WTC11 (cell line): ENCODE measurements at regions not wholly inside any gene's neighbourhood (a gene's known extent, or its start where the extent isn't known, plus 50 kb on each side); places are given as distances from the start of the nearest gene placed in this dataset.

Experiments used
- ATAC-seq: fragments of 200-7000 bp; cut with Tn5 transposase; 2 replicates; pipeline ENCODE4 v1.10.0; 2021; ENCODE audit warnings: mild to moderate bottlenecking, moderate library complexity
- CTCF ChIA-PET: fragments of 300-600 bp; sonication (Branson Sonifier 250); formaldehyde crosslinking; loops from one replicate; lab custom pipeline; 2021; ENCODE audit warnings: antibody characterized with exemption; lab: Charles Lee
- POLR2A ChIA-PET: fragments of 350-600 bp; sonication (Branson Sonifier 250); formaldehyde crosslinking; loops from one replicate; lab custom pipeline; 2021; ENCODE audit warnings: antibody characterized with exemption; lab: Charles Lee
- DNase-seq: peaks from one replicate; pipeline ENCODE4 v3.0.0; 2021; ENCODE audit warnings: low spot score
- H3K27ac Mint-ChIP-seq: 2 replicates; pipeline ENCODE4 v1.8.0; 2021; ENCODE audit warnings: mixed read lengths
- H3K27me3 Mint-ChIP-seq: 2 replicates; pipeline ENCODE4 v1.8.0; 2021; ENCODE audit warnings: low read depth, mild to moderate bottlenecking, moderate library complexity, mixed read lengths
- H3K36me3 Mint-ChIP-seq: 2 replicates; pipeline ENCODE4 v1.8.0; 2021; ENCODE audit warnings: mixed read lengths
- H3K4me1 Mint-ChIP-seq: 2 replicates; pipeline ENCODE4 v1.8.0; 2022; ENCODE audit warnings: mixed read lengths
- H3K4me3 Mint-ChIP-seq: 2 replicates; pipeline ENCODE4 v1.8.0; 2021; ENCODE audit warnings: mild to moderate bottlenecking, moderate library complexity, mixed read lengths
- H3K9me3 Mint-ChIP-seq: 2 replicates; pipeline ENCODE4 v1.8.0; 2021; ENCODE audit warnings: mixed read lengths
- ATF1 ChIP-seq: sonication (generic); formaldehyde crosslinking; IDR thresholded peaks from 2 replicates; pipeline ENCODE4 v1.8.1; 2023; ENCODE audit warnings: mild to moderate bottlenecking, moderate library complexity, missing genetic modification reagents
- CREM ChIP-seq: sonication (generic); formaldehyde crosslinking; IDR thresholded peaks from 2 replicates; pipeline ENCODE4 v1.8.1; 2022; ENCODE audit warnings: mild to moderate bottlenecking, missing genetic modification reagents, moderate library complexity
- EMX1 ChIP-seq: fragments of 250-450 bp; sonication (Bioruptor Pico); IDR thresholded peaks from 2 replicates; pipeline ENCODE4 v1.8.0; 2021; ENCODE audit warnings: mild to moderate bottlenecking
- ESRRA ChIP-seq: sonication (generic); formaldehyde crosslinking; IDR thresholded peaks from 2 replicates; pipeline ENCODE4 v1.8.1; 2022; ENCODE audit warnings: mild to moderate bottlenecking, missing genetic modification reagents, borderline replicate concordance
- GTF2I ChIP-seq: fragments of 250-450 bp; sonication (Bioruptor Pico); conservative IDR thresholded peaks from 2 replicates; pipeline ENCODE4 v1.4.0; 2021; ENCODE audit warnings: mild to moderate bottlenecking
- JUN ChIP-seq: sonication (generic); formaldehyde crosslinking; IDR thresholded peaks from 2 replicates; pipeline ENCODE4 v1.8.0; 2023; ENCODE audit warnings: mild to moderate bottlenecking, missing genetic modification reagents
- NFATC4 ChIP-seq: fragments of 250-450 bp; sonication (Bioruptor Pico); IDR thresholded peaks from 2 replicates; pipeline ENCODE4 v1.9.0; 2021; ENCODE audit warnings: mild to moderate bottlenecking
- NFE2L1 ChIP-seq: sonication (generic); formaldehyde crosslinking; IDR thresholded peaks from 2 replicates; pipeline ENCODE4 v1.8.1; 2023; ENCODE audit warnings: missing genetic modification reagents
- NR1H2 ChIP-seq: sonication (generic); formaldehyde crosslinking; IDR thresholded peaks from 2 replicates; pipeline ENCODE4 v1.9.0; 2021; ENCODE audit warnings: mild to moderate bottlenecking, moderate library complexity, missing genetic modification reagents
- OVOL2 ChIP-seq: fragments of 250-450 bp; sonication (Bioruptor Pico); IDR thresholded peaks from 2 replicates; pipeline ENCODE4 v1.9.0; 2021; ENCODE audit warnings: mild to moderate bottlenecking, borderline replicate concordance
- RORB ChIP-seq: fragments of 250-450 bp; sonication (Bioruptor Pico); IDR thresholded peaks from 2 replicates; pipeline ENCODE4 v1.9.0; 2021; ENCODE audit warnings: mild to moderate bottlenecking
- SMAD4 ChIP-seq: sonication (generic); formaldehyde crosslinking; IDR thresholded peaks from 2 replicates; pipeline ENCODE4 v1.8.0; 2022; ENCODE audit warnings: mild to moderate bottlenecking, missing genetic modification reagents
- ZBTB21 ChIP-seq: sonication (generic); formaldehyde crosslinking; IDR thresholded peaks from 2 replicates; pipeline ENCODE4 v1.8.1; 2023; ENCODE audit warnings: mild to moderate bottlenecking, missing genetic modification reagents, borderline replicate concordance
- ZNF121 ChIP-seq: sonication (generic); formaldehyde crosslinking; IDR thresholded peaks from 2 replicates; pipeline ENCODE4 v1.8.0; 2023; ENCODE audit warnings: missing genetic modification reagents
- ZNF138 ChIP-seq: sonication (generic); formaldehyde crosslinking; conservative IDR thresholded peaks from 2 replicates; pipeline ENCODE4 v1.8.1; 2022; ENCODE audit warnings: mild to moderate bottlenecking, moderate library complexity, missing genetic modification reagents
- ZNF263 ChIP-seq: sonication (generic); formaldehyde crosslinking; IDR thresholded peaks from 2 replicates; pipeline ENCODE4 v1.8.1; 2022; ENCODE audit warnings: low read depth, mild to moderate bottlenecking, moderate library complexity, missing genetic modification reagents
- TF ChIP-seq, protein P1 (sequence below): sonication (generic); formaldehyde crosslinking; IDR thresholded peaks from 2 replicates; pipeline ENCODE4 v1.8.1; 2023; ENCODE audit warnings: mild to moderate bottlenecking, missing genetic modification reagents, borderline replicate concordance
- TF ChIP-seq, protein P2 (sequence below): fragments of 200-600 bp; IDR thresholded peaks from 2 replicates; pipeline ENCODE4 v1.8.0; 2022; ENCODE audit warnings: antibody characterized with exemption
- TF ChIP-seq, protein P3 (sequence below): fragments of 250-450 bp; sonication (Bioruptor Pico); IDR thresholded peaks from 2 replicates; pipeline ENCODE4 v1.8.0; 2021; ENCODE audit warnings: mild to moderate bottlenecking
- TF ChIP-seq, protein P4 (sequence below): sonication (generic); formaldehyde crosslinking; IDR thresholded peaks from 2 replicates; pipeline ENCODE4 v1.8.1; 2023; ENCODE audit warnings: mild to moderate bottlenecking, missing genetic modification reagents, moderate library complexity
- TF ChIP-seq, protein P5 (sequence below): sonication (generic); formaldehyde crosslinking; IDR thresholded peaks from 2 replicates; pipeline ENCODE4 v1.8.0; 2023; ENCODE audit warnings: missing genetic modification reagents, mild to moderate bottlenecking, borderline replicate concordance
- TF ChIP-seq, protein P6 (sequence below): sonication (generic); formaldehyde crosslinking; IDR thresholded peaks from 2 replicates; pipeline ENCODE4 v1.8.0; 2022; ENCODE audit warnings: mild to moderate bottlenecking, missing genetic modification reagents

DNA sequence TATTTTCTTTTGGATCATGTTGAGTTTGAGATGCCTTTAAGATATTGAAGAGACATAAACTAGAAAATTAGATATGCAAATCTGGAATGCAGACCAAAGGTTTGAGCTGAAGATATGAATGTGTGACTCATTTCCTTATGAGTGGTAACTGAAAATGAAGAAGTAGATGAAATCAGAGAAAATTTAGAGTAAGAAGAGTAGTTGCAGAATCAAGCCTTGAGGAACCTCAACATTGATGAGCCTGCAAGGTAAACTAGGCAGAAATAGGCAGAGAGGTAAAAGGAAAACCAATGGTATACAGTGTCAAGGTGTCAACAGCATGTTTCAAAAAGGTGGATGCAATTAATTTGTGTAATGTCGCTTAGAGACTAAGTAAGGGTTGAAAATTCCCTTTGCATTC lies 142.8 kb downstream of the MOSPD2 start:
- no peak overlapping the region for H3K4me3 Mint-ChIP-seq
- H3K4me1 Mint-ChIP-seq = no peaks in the 10 kb centered on the region
- no peak overlapping the region for H3K27ac Mint-ChIP-seq
- TF ChIP-seq NFATC4 (CRISPR knock-in tag) (no peak), ESRRA (CRISPR knock-in tag) (no peak), GTF2I (CRISPR knock-in tag) (no peak), NFE2L1 (CRISPR knock-in tag) (no peak), CREM (CRISPR knock-in tag) (no peak)
- TF ChIP-seq, all 79 proteins: peak for 0
- DNase-seq (no peak), ATAC-seq (no peak)
- H3K27me3 Mint-ChIP-seq = no peaks in the 10 kb centered on the region
- POLR2A ChIA-PET = no interaction called here
- CTCF ChIA-PET = no interaction called here
- no peaks in the 10 kb centered on the region for H3K36me3 Mint-ChIP-seq
- no peaks in the 10 kb centered on the region for H3K9me3 Mint-ChIP-seq

DNA sequence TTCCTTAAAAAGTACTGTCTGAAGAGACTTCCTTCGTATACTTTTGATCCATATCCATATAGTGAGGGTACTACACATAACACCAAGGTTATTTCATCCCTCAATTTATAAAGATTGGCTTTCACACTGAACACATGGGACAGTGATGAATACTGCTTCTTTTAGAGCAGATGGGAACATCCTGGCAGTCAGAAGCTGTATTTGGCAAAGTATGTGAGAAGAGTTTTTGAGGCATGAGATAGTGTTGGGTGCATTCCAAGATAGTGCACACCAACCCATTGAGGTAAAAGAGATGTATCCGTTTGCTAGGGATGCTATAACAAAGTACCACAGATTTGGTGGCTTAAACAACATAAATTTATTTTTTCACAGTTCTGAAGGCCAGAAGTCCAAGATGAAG lies 141.1 kb downstream of the MOSPD2 start:
- DNase-seq (no peak), ATAC-seq (no peak)
- Mint-ChIP-seq H3K4me1 (no peaks in the 10 kb centered on the region), H3K36me3 (no peaks in the 10 kb centered on the region), H3K4me3 (no peak overlapping the region), H3K27me3 (no peaks in the 10 kb centered on the region), H3K9me3 (no peaks in the 10 kb centered on the region), H3K27ac (no peak overlapping the region)
- no peak for TF ChIP-seq SMAD4 (CRISPR knock-in tag)
- TF ChIP-seq RORB (CRISPR knock-in tag) = no peak
- TF ChIP-seq ZNF138 (CRISPR knock-in tag) = no peak
- TF ChIP-seq, protein P1, sequence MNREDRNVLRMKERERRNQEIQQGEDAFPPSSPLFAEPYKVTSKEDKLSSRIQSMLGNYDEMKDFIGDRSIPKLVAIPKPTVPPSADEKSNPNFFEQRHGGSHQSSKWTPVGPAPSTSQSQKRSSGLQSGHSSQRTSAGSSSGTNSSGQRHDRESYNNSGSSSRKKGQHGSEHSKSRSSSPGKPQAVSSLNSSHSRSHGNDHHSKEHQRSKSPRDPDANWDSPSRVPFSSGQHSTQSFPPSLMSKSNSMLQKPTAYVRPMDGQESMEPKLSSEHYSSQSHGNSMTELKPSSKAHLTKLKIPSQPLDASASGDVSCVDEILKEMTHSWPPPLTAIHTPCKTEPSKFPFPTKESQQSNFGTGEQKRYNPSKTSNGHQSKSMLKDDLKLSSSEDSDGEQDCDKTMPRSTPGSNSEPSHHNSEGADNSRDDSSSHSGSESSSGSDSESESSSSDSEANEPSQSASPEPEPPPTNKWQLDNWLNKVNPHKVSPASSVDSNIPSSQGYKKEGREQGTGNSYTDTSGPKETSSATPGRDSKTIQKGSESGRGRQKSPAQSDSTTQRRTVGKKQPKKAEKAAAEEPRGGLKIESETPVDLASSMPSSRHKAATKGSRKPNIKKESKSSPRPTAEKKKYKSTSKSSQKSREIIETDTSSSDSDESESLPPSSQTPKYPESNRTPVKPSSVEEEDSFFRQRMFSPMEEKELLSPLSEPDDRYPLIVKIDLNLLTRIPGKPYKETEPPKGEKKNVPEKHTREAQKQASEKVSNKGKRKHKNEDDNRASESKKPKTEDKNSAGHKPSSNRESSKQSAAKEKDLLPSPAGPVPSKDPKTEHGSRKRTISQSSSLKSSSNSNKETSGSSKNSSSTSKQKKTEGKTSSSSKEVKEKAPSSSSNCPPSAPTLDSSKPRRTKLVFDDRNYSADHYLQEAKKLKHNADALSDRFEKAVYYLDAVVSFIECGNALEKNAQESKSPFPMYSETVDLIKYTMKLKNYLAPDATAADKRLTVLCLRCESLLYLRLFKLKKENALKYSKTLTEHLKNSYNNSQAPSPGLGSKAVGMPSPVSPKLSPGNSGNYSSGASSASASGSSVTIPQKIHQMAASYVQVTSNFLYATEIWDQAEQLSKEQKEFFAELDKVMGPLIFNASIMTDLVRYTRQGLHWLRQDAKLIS (CRISPR knock-in tag) = no peak
- TF ChIP-seq, protein P2, sequence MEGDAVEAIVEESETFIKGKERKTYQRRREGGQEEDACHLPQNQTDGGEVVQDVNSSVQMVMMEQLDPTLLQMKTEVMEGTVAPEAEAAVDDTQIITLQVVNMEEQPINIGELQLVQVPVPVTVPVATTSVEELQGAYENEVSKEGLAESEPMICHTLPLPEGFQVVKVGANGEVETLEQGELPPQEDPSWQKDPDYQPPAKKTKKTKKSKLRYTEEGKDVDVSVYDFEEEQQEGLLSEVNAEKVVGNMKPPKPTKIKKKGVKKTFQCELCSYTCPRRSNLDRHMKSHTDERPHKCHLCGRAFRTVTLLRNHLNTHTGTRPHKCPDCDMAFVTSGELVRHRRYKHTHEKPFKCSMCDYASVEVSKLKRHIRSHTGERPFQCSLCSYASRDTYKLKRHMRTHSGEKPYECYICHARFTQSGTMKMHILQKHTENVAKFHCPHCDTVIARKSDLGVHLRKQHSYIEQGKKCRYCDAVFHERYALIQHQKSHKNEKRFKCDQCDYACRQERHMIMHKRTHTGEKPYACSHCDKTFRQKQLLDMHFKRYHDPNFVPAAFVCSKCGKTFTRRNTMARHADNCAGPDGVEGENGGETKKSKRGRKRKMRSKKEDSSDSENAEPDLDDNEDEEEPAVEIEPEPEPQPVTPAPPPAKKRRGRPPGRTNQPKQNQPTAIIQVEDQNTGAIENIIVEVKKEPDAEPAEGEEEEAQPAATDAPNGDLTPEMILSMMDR = no peak
- TF ChIP-seq, protein P3, sequence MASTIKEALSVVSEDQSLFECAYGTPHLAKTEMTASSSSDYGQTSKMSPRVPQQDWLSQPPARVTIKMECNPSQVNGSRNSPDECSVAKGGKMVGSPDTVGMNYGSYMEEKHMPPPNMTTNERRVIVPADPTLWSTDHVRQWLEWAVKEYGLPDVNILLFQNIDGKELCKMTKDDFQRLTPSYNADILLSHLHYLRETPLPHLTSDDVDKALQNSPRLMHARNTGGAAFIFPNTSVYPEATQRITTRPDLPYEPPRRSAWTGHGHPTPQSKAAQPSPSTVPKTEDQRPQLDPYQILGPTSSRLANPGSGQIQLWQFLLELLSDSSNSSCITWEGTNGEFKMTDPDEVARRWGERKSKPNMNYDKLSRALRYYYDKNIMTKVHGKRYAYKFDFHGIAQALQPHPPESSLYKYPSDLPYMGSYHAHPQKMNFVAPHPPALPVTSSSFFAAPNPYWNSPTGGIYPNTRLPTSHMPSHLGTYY (CRISPR knock-in tag) = no peak
- TF ChIP-seq ATF1 (CRISPR knock-in tag) = no peak
- TF ChIP-seq, protein P4, sequence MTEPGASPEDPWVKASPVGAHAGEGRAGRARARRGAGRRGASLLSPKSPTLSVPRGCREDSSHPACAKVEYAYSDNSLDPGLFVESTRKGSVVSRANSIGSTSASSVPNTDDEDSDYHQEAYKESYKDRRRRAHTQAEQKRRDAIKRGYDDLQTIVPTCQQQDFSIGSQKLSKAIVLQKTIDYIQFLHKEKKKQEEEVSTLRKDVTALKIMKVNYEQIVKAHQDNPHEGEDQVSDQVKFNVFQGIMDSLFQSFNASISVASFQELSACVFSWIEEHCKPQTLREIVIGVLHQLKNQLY (CRISPR knock-in tag) = no peak
- no peak for TF ChIP-seq ESRRA (CRISPR knock-in tag)
- no peak for TF ChIP-seq ZNF263 (CRISPR knock-in tag)
- TF ChIP-seq EMX1 (CRISPR knock-in tag) = no peak
- TF ChIP-seq ZNF121 (CRISPR knock-in tag) = no peak
- ChIA-PET CTCF (no interaction called here), POLR2A (no interaction called here)

DNA sequence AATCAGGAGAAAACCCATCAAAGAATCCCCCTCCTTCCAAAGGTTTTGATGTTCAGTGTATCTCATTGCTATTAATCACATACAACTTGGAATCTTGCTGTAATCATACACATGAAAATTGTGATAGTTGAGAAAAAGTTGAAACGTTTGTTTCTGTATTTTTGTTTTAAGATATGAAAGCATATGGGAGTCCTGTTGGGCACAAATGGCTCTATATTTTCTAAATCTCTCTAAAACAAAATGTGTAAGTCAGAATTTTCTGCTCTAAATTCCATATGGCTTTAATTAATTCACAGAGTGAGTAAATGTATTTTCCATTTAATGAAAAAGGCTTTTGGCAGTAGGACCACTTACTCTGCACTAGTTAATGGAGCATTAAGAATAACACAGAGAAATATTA lies 140.2 kb downstream of the MOSPD2 start:
- H3K36me3 Mint-ChIP-seq = no peaks in the 10 kb centered on the region
- H3K9me3 Mint-ChIP-seq = no peaks in the 10 kb centered on the region
- no peaks in the 10 kb centered on the region for H3K4me1 Mint-ChIP-seq
- ChIA-PET CTCF (no interaction called here), POLR2A (no interaction called here)
- no peaks in the 10 kb centered on the region for H3K27me3 Mint-ChIP-seq
- H3K4me3 Mint-ChIP-seq = no peak overlapping the region
- no peak overlapping the region for H3K27ac Mint-ChIP-seq
- DNase-seq (no peak), ATAC-seq (no peak)
- TF ChIP-seq ZBTB21 (CRISPR knock-in tag) (no peak), NR1H2 (no peak), OVOL2 (CRISPR knock-in tag) (no peak), JUN (CRISPR knock-in tag) (no peak)
- TF ChIP-seq, protein P5, sequence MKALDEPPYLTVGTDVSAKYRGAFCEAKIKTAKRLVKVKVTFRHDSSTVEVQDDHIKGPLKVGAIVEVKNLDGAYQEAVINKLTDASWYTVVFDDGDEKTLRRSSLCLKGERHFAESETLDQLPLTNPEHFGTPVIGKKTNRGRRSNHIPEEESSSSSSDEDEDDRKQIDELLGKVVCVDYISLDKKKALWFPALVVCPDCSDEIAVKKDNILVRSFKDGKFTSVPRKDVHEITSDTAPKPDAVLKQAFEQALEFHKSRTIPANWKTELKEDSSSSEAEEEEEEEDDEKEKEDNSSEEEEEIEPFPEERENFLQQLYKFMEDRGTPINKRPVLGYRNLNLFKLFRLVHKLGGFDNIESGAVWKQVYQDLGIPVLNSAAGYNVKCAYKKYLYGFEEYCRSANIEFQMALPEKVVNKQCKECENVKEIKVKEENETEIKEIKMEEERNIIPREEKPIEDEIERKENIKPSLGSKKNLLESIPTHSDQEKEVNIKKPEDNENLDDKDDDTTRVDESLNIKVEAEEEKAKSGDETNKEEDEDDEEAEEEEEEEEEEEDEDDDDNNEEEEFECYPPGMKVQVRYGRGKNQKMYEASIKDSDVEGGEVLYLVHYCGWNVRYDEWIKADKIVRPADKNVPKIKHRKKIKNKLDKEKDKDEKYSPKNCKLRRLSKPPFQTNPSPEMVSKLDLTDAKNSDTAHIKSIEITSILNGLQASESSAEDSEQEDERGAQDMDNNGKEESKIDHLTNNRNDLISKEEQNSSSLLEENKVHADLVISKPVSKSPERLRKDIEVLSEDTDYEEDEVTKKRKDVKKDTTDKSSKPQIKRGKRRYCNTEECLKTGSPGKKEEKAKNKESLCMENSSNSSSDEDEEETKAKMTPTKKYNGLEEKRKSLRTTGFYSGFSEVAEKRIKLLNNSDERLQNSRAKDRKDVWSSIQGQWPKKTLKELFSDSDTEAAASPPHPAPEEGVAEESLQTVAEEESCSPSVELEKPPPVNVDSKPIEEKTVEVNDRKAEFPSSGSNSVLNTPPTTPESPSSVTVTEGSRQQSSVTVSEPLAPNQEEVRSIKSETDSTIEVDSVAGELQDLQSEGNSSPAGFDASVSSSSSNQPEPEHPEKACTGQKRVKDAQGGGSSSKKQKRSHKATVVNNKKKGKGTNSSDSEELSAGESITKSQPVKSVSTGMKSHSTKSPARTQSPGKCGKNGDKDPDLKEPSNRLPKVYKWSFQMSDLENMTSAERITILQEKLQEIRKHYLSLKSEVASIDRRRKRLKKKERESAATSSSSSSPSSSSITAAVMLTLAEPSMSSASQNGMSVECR (CRISPR knock-in tag) = no peak
- TF ChIP-seq, protein P6, sequence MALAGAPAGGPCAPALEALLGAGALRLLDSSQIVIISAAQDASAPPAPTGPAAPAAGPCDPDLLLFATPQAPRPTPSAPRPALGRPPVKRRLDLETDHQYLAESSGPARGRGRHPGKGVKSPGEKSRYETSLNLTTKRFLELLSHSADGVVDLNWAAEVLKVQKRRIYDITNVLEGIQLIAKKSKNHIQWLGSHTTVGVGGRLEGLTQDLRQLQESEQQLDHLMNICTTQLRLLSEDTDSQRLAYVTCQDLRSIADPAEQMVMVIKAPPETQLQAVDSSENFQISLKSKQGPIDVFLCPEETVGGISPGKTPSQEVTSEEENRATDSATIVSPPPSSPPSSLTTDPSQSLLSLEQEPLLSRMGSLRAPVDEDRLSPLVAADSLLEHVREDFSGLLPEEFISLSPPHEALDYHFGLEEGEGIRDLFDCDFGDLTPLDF = no peak
